Ishikawa (cell line): ENCODE measurements at regions not wholly inside any gene's neighbourhood (a gene's known extent, or its start where the extent isn't known, plus 50 kb on each side); places are given as distances from the start of the nearest gene placed in this dataset.

ENCODE experiments used
- CEBPB ChIP-seq: IDR thresholded peaks from 2 replicates; pipeline ENCODE4 v1.6.1; 2012
- CREB1 ChIP-seq: IDR thresholded peaks from 2 replicates; pipeline ENCODE4 v1.6.1; 2012; ENCODE audit warnings: low read depth

- TF ChIP-seq CREB1 (no peak), CEBPB (no peak)
These were observed 321.6 kb downstream of the STIM2 start for GRCh38 chr4:27182211-27182610.
